Left ventricle myocardium inferior (tissue), 1 donor: ENCODE measurements at regions not wholly inside any gene's neighbourhood (a gene's known extent, or its start where the extent isn't known, plus 50 kb on each side); places are given as distances from the start of the nearest gene placed in this dataset.

ENCODE experiments used
- DNase-seq: peaks from one replicate; pipeline ENCODE4 v3.0.0-alpha.2; 2020
- H3K27ac ChIP-seq: fragments of 200-600 bp; replicated peaks from 2 replicates; pipeline ENCODE4 v1.8.0; 2021
- H3K27me3 ChIP-seq: fragments of 200-600 bp; 2 replicates; pipeline ENCODE4 v1.8.0; 2021; ENCODE audit warnings: low read depth
- H3K36me3 ChIP-seq: fragments of 200-600 bp; 2 replicates; pipeline ENCODE4 v1.8.0; 2021
- H3K4me1 ChIP-seq: fragments of 200-600 bp; 2 replicates; pipeline ENCODE4 v1.8.0; 2021
- H3K4me3 ChIP-seq: fragments of 200-600 bp; 2 replicates; pipeline ENCODE4 v1.8.0; 2021; ENCODE audit warnings: mild to moderate bottlenecking, moderate library complexity
- H3K9me3 ChIP-seq: fragments of 200-600 bp; replicated peaks from 2 replicates; pipeline ENCODE4 v1.8.0; 2021
- intact Hi-C: fragments of 100-400 bp; cut with micrococcal nuclease; formaldehyde crosslinking; loops from one replicate; pipeline ENCODE4 v1.11.0; 2022
- TF ChIP-seq, protein P1 (sequence below): fragments of 200-600 bp; IDR thresholded peaks from 2 replicates; pipeline ENCODE4 v1.8.0; 2021; ENCODE audit warnings: antibody characterized with exemption, mild to moderate bottlenecking, borderline replicate concordance
- donor health status: DM: no; HTN: yes; CAD: no; lungs with severe emphysema.

GRCh38 chr5:135729321-135729786, 105.1 kb upstream of the SLC25A48 start:
- intact Hi-C loops: no loop called here
- no peaks in the 10 kb centered on the region for H3K9me3 ChIP-seq
- no peaks in the 10 kb centered on the region for H3K27me3 ChIP-seq
- H3K4me3 ChIP-seq: no peak overlapping the region
- H3K36me3 ChIP-seq: no peaks in the 10 kb centered on the region
- H3K4me1 ChIP-seq: peaks cover 5% of the 10 kb centered on the region
- TF ChIP-seq, protein P1, sequence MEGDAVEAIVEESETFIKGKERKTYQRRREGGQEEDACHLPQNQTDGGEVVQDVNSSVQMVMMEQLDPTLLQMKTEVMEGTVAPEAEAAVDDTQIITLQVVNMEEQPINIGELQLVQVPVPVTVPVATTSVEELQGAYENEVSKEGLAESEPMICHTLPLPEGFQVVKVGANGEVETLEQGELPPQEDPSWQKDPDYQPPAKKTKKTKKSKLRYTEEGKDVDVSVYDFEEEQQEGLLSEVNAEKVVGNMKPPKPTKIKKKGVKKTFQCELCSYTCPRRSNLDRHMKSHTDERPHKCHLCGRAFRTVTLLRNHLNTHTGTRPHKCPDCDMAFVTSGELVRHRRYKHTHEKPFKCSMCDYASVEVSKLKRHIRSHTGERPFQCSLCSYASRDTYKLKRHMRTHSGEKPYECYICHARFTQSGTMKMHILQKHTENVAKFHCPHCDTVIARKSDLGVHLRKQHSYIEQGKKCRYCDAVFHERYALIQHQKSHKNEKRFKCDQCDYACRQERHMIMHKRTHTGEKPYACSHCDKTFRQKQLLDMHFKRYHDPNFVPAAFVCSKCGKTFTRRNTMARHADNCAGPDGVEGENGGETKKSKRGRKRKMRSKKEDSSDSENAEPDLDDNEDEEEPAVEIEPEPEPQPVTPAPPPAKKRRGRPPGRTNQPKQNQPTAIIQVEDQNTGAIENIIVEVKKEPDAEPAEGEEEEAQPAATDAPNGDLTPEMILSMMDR: peak; percentile 26
- H3K27ac ChIP-seq: no peak overlapping the region
- DNase-seq: no peak

DNA sequence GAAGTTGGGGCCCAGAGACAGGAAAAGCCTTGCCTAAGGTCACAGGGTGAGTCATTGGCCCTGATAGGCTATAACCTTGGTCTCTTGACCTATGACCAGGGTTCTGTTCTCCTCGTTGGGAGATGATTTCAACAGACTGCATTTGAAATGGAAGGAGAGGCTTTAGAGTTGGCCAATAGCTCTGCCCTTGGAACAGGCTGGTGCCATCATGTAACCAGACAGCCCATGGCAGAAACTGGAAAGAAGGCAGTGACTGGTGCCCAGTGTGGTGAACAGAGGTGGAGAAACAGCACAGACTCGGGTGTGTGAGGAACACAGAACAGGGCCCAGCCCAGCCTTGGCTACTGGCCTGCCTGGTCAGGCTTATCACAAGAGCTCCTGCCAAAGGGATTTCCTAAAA, 109.8 kb upstream of the SLC25A48 start:
- TF ChIP-seq, protein P1: no peak
- H3K4me1 ChIP-seq: peaks cover 5% of the 10 kb centered on the region
- H3K27me3 ChIP-seq: no peaks in the 10 kb centered on the region
- H3K36me3 ChIP-seq: no peaks in the 10 kb centered on the region
- no peak for DNase-seq
- no peak overlapping the region for H3K27ac ChIP-seq
- H3K9me3 ChIP-seq: no peaks in the 10 kb centered on the region
- intact Hi-C loops: no loop called here
- H3K4me3 ChIP-seq: no peak overlapping the region

DNA sequence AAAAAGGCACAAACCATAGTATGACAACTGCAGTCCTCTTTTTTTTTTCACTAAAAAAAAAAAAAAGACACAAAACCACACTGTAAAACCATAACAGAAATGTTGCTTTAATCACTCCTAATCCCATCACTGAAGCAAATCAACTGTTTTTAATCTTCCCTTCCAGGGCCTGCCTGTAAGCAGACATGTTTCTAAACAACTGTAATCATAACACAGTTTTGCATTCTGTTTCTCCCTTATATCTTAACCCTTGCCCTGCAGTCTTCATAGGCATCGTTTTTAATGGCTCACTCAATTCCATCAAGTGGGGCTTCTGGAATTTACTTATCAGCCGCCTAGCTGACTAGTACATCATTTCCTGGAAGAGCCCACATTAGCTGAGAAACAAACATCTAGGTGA, 111.0 kb upstream of the SLC25A48 start:
- Histone ChIP-seq H3K27me3 (no peaks in the 10 kb centered on the region), H3K27ac (no peak overlapping the region), H3K9me3 (no peaks in the 10 kb centered on the region), H3K36me3 (no peaks in the 10 kb centered on the region), H3K4me1 (peaks cover 5% of the 10 kb centered on the region), H3K4me3 (no peak overlapping the region)
- TF ChIP-seq, protein P1: no peak
- intact Hi-C loops: no loop called here
- no peak for DNase-seq

DNA sequence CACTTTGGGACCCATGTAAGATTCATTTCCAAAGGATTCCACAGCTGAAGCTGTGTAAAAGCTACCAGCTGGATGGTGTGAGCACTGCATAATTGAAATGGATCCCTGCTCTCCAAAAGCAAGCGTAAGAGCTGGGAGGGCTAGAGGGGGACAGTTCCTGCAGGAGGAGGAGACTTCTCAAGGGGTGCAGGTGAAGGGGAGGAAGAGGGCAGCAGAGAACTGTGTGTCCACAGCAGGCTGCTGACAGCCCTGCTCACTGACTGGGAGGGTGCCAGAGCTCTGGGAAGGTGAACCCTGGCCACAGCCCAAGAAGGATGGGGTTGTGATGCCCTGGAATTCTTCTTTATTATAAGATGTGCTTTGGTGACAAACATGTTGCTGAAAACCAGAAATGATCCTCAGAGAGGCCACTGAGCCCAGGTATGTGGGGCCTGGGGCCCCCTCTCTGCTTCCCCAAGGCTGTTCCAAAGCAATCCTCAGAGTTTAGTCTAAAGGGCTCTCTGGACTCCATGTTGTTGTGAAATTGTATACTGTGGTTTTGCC, 112.8 kb upstream of the SLC25A48 start:
- DNase-seq: peak; percentile 33
- Histone ChIP-seq H3K36me3 (no peaks in the 10 kb centered on the region), H3K27ac (no peak overlapping the region), H3K27me3 (no peaks in the 10 kb centered on the region), H3K9me3 (no peaks in the 10 kb centered on the region), H3K4me3 (no peak overlapping the region), H3K4me1 (peaks cover 5% of the 10 kb centered on the region)
- intact Hi-C loops: no loop called here
- TF ChIP-seq, protein P1: no peak

DNA sequence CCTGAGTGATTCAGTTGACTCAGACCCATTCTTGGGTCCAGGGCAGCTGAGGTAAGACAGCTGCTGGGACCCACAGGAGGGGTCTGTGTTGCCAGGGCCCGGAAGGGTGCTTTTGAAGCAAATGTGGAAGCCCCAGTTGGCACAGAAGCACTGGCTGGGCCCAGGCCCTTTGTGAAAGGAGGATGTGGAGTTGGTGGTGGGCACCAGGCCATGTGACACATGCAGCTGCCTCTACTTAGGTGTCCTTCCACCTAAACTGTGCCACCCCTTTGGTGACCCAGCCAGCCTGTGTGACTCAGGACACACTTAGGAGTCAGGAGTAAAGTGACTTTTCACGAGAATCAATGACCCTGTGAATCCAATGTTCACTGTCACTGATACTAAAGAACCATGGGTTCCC, 114.3 kb upstream of the SLC25A48 start:
- intact Hi-C loops: no loop called here

More for the DNA sequence above, 114.3 kb upstream of the SLC25A48 start:
- TF ChIP-seq, protein P1: no peak
- DNase-seq: no peak
- no peak overlapping the region for H3K4me3 ChIP-seq
- H3K9me3 ChIP-seq: no peaks in the 10 kb centered on the region
- no peaks in the 10 kb centered on the region for H3K27me3 ChIP-seq
- H3K4me1 ChIP-seq: peaks cover 10% of the 10 kb centered on the region
- H3K27ac ChIP-seq: no peak overlapping the region
- no peaks in the 10 kb centered on the region for H3K36me3 ChIP-seq
